KG1 (cell line): ENCODE measurements at regions not wholly inside any gene's neighbourhood (a gene's known extent, or its start where the extent isn't known, plus 50 kb on each side); places are given as distances from the start of the nearest gene placed in this dataset.
"Not testable (repeated sequence)": the region's sequence is repeated elsewhere in the genome, so short reads cannot be mapped to it uniquely, and the experiment has no call there.

Source experiments
- DNase-seq: peaks from one replicate; lab custom pipeline; 2025; lab: John Stamatoyannopoulos, UW

- no peak for DNase-seq
Observed at GRCh38 chr12:88833641-88834116, 253.4 kb upstream of the KITLG start.

GRCh38 chr12:88828537-88828936 is 248.3 kb upstream of the KITLG start:
- not testable (repeated sequence) for DNase-seq

- DNase-seq, result no peak
Observed at GRCh38 chr12:88820012-88820411, 239.7 kb upstream of the KITLG start.

- DNase-seq, result no peak
Observed at GRCh38 chr12:88816201-88816600, 235.9 kb upstream of the KITLG start.

- DNase-seq, result no peak
Observed at GRCh38 chr12:88814779-88815178, 234.5 kb upstream of the KITLG start.

- DNase-seq, result no peak
Observed at GRCh38 chr12:88812610-88813009, 232.3 kb upstream of the KITLG start.

- DNase-seq, result no peak
Observed at GRCh38 chr12:88810806-88811205, 230.5 kb upstream of the KITLG start.

GRCh38 chr12:88809841-88810240 is 229.6 kb upstream of the KITLG start:
- not testable (repeated sequence) for DNase-seq

GRCh38 chr12:88805692-88806091 is 225.4 kb upstream of the KITLG start:
- DNase-seq, result no peak

- DNase-seq, result no peak
Observed at GRCh38 chr12:88805286-88805685, 225.0 kb upstream of the KITLG start.

- no peak for DNase-seq
Observed at GRCh38 chr12:88802096-88802706, 221.9 kb upstream of the KITLG start.

GRCh38 chr12:88801227-88802095 is 221.2 kb upstream of the KITLG start:
- no peak for DNase-seq

- DNase-seq, result no peak
Observed at GRCh38 chr12:88793096-88793495, 212.8 kb upstream of the KITLG start.

GRCh38 chr12:88790231-88790630 is 210.0 kb upstream of the KITLG start:
- no peak for DNase-seq

GRCh38 chr12:88784166-88784565 is 203.9 kb upstream of the KITLG start:
- no peak for DNase-seq

- DNase-seq, result no peak
Observed at GRCh38 chr12:88782351-88782750, 202.1 kb upstream of the KITLG start.

- DNase-seq, result no peak
Observed at GRCh38 chr12:88781909-88782308, 201.6 kb upstream of the KITLG start.

GRCh38 chr12:88778064-88778463 is 197.8 kb upstream of the KITLG start:
- DNase-seq, result no peak

GRCh38 chr12:88775742-88776151 is 195.5 kb upstream of the KITLG start:
- DNase-seq, result no peak

GRCh38 chr12:88767699-88768098 is 187.4 kb upstream of the KITLG start:
- DNase-seq, result no peak

- DNase-seq, result no peak
Observed at GRCh38 chr12:88764781-88765480, 184.7 kb upstream of the KITLG start.

GRCh38 chr12:88763536-88764100 is 183.3 kb upstream of the KITLG start:
- DNase-seq, result no peak
